Activated T-cell treated with anti-CD3 and anti-CD28 coated beads, Interleukin-2, amount 50 U/mL, for 4 hours (primary cell): ENCODE measurements at regions not wholly inside any gene's neighbourhood (a gene's known extent, or its start where the extent isn't known, plus 50 kb on each side); places are given as distances from the start of the nearest gene placed in this dataset.
"Not testable (repeated sequence)": the region's sequence is repeated elsewhere in the genome, so short reads cannot be mapped to it uniquely, and the experiment has no call there.

Experiments used
- ATAC-seq, 2 donors: fragments of 200-7000 bp; cut with Tn5 transposase; one replicate each; pipeline ENCODE4 v1.10.0; 2021
- DNase-seq: peaks from one replicate; pipeline ENCODE4 v3.0.0-alpha.2; 2020
- H3K27me3 Mint-ChIP-seq: one replicate; pipeline ENCODE4 v1.8.0; 2021; ENCODE audit warnings: low read depth, mixed read lengths
- H3K36me3 Mint-ChIP-seq: one replicate; pipeline ENCODE4 v1.8.0; 2022; ENCODE audit warnings: mixed read lengths; ENCODE audit not compliant: insufficient read depth
- H3K4me1 Mint-ChIP-seq: one replicate; pipeline ENCODE4 v1.8.0; 2021; ENCODE audit warnings: low read depth, mixed read lengths
- H3K4me3 Mint-ChIP-seq: one replicate; pipeline ENCODE4 v1.8.0; 2021; ENCODE audit warnings: mild to moderate bottlenecking, moderate library complexity, mixed read lengths
- H3K9me3 Mint-ChIP-seq: one replicate; pipeline ENCODE4 v1.8.0; 2021; ENCODE audit warnings: mixed read lengths

DNA sequence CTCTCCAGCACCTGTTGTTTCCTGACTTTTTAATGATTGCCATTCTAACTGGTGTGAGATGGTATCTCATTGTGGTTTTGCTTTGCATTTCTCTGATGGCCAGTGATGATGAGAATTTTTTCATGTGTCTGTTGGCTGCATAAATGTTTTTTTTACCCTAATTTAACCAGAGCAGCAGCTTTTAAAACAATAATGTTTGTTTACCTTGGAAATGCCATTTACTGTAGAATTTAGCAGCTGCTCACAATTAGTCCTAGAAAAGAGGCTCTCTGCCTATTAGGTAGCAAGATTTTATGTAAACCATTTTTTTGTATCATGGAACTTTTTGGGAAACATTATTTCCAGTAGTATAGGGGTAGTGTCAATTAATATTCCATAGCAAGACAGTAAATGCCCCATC is 761.4 kb downstream of the ZNF385D start:
- not testable (repeated sequence) for DNase-seq, H3K4me1 Mint-ChIP-seq, H3K36me3 Mint-ChIP-seq, H3K4me3 Mint-ChIP-seq, H3K27me3 Mint-ChIP-seq, ATAC-seq, H3K9me3 Mint-ChIP-seq

DNA sequence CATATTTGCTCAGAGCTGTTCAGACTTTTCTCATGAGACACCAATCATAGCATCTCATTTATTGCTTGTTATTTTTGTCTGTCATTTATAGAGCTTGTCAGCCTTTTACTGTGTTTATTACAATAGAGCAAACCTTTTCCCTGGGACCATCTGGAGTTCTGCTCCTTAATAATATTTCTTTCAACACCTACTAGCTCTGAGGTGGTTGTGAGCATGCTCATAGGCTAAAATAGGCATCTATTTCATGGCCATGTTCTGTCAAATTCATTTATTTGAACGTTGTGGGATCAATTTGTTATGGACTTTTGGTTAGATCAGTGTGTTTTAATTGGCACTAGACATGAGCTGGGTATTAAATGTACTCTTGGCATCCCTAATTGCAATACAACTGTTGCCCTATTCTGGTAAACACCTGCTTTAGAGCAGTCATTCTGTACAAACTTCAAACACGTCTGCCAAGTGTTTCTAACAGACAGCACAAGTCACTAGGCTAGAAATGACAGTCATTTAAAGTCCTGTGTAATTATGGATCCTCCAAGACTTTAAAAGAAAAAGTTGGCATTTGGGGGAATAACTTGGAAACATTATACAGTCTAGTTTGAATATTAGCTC is 766.3 kb downstream of the ZNF385D start:
- ATAC-seq = no peak
- DNase-seq = no peak
- H3K27me3 Mint-ChIP-seq = no peaks in the 10 kb centered on the region

GRCh38 chr3:20975188-20975651 is 775.8 kb downstream of the ZNF385D start:
- DNase-seq (no peak), ATAC-seq (no peak)
- Mint-ChIP-seq H3K9me3 (peaks cover 30% of the 10 kb centered on the region), H3K4me3 (no peak overlapping the region), H3K27me3 (no peaks in the 10 kb centered on the region), H3K4me1 (no peaks in the 10 kb centered on the region), H3K36me3 (no peaks in the 10 kb centered on the region)

More for the DNA sequence above, 766.3 kb downstream of the ZNF385D start:
- Mint-ChIP-seq H3K9me3 (peaks cover 9% of the 10 kb centered on the region), H3K4me3 (no peak overlapping the region), H3K4me1 (no peaks in the 10 kb centered on the region), H3K36me3 (no peaks in the 10 kb centered on the region)

GRCh38 chr3:20974396-20974795 is 776.6 kb downstream of the ZNF385D start:
- H3K27me3 Mint-ChIP-seq = no peaks in the 10 kb centered on the region
- H3K4me3 Mint-ChIP-seq = no peak overlapping the region
- ATAC-seq = no peak
- no peaks in the 10 kb centered on the region for H3K4me1 Mint-ChIP-seq
- DNase-seq = no peak
- no peaks in the 10 kb centered on the region for H3K36me3 Mint-ChIP-seq
- peaks cover 35% of the 10 kb centered on the region for H3K9me3 Mint-ChIP-seq

DNA sequence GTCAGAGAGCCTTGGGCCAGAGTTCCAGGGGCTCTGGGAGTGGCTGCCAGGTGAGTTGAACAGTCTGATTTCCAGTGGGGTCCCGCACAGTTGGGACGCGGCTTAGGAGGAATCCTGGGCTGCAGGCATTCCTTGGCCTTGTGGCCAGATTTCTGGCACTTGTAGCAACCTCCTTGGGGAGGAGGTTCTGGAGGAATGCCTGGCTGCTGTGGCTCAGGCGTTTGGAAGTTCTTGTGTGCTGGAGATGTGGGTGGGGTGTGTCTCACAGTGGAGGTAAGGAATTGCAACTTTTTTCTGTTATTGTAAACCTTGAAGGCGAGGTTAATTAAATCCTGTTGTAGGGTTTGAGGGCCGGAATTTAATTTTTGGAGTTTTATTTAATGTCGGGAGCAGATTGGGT is 780.2 kb downstream of the ZNF385D start:
- H3K4me1 Mint-ChIP-seq, ATAC-seq, H3K4me3 Mint-ChIP-seq, H3K36me3 Mint-ChIP-seq, DNase-seq, H3K27me3 Mint-ChIP-seq: not testable (repeated sequence)
- H3K9me3 Mint-ChIP-seq = peaks cover 49% of the 10 kb centered on the region

DNA sequence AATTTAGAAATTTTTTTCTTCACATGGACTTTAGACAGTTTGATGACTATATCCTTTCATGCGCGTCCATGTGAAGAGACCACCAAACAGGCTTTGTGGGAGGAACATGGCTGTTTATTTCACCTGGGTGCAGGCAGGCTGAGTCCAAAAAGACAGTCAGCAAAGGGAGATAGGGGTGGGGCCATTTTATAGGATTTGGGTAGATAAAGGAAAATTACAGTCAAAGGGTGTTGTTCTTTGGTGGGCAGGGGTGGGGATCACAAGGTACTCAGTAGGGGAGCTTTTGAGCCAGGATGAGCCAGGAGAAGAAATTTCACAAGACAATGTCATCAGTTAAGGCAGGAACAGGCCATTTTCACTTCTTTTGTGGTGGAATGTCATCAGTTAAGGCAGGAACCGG is 781.5 kb upstream of the SGO1 start:
- ATAC-seq = not testable (repeated sequence)

GRCh38 chr3:20958161-20958560 is 772.2 kb upstream of the SGO1 start:
- H3K36me3 Mint-ChIP-seq = no peaks in the 10 kb centered on the region
- peaks cover 10% of the 10 kb centered on the region for H3K9me3 Mint-ChIP-seq
- ATAC-seq = no peak
- no peaks in the 10 kb centered on the region for H3K27me3 Mint-ChIP-seq
- H3K4me3 Mint-ChIP-seq = no peak overlapping the region
- DNase-seq = no peak
- H3K4me1 Mint-ChIP-seq = no peaks in the 10 kb centered on the region

More for the DNA sequence above, 781.5 kb upstream of the SGO1 start:
- not testable (repeated sequence) for H3K4me3 Mint-ChIP-seq, DNase-seq, H3K36me3 Mint-ChIP-seq, H3K27me3 Mint-ChIP-seq, H3K4me1 Mint-ChIP-seq
- peaks cover 42% of the 10 kb centered on the region for H3K9me3 Mint-ChIP-seq

GRCh38 chr3:20945892-20946291 is 759.9 kb upstream of the SGO1 start:
- DNase-seq = no peak

DNA sequence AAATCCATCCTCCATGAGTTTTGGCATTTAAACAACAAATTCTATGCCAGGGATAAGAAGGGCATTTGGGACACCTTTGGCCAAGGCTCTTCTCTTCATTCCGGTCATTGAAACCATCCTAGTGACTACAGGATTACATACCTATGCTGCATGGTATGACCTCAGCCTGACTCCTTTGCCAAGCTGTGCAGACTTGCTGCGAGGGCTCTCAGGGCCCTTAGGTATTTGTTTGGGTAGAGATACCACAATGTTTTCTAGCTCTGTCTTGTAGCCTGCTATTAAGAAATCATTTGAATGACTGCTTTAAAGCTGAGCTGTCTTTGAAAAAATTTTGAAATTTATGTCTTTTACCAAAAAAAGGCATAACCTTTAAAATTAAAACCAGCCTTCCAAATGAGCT is 749.8 kb upstream of the SGO1 start:
- no peak overlapping the region for H3K4me3 Mint-ChIP-seq
- no peaks in the 10 kb centered on the region for H3K27me3 Mint-ChIP-seq
- H3K9me3 Mint-ChIP-seq = peaks cover 14% of the 10 kb centered on the region
- no peak for DNase-seq
- H3K4me1 Mint-ChIP-seq = no peaks in the 10 kb centered on the region
- H3K36me3 Mint-ChIP-seq = no peaks in the 10 kb centered on the region
- ATAC-seq = no peak

More at GRCh38 chr3:20945892-20946291, 759.9 kb upstream of the SGO1 start:
- Mint-ChIP-seq H3K36me3 (no peaks in the 10 kb centered on the region), H3K4me3 (no peak overlapping the region), H3K27me3 (no peaks in the 10 kb centered on the region), H3K9me3 (peaks cover 18% of the 10 kb centered on the region), H3K4me1 (no peaks in the 10 kb centered on the region)
- no peak for ATAC-seq

GRCh38 chr3:20931834-20932233 is 745.8 kb upstream of the SGO1 start:
- no peak overlapping the region for H3K4me3 Mint-ChIP-seq
- no peaks in the 10 kb centered on the region for H3K4me1 Mint-ChIP-seq
- peaks cover 21% of the 10 kb centered on the region for H3K9me3 Mint-ChIP-seq
- H3K27me3 Mint-ChIP-seq = no peaks in the 10 kb centered on the region
- ATAC-seq (no peak), DNase-seq (no peak)
- no peaks in the 10 kb centered on the region for H3K36me3 Mint-ChIP-seq

DNA sequence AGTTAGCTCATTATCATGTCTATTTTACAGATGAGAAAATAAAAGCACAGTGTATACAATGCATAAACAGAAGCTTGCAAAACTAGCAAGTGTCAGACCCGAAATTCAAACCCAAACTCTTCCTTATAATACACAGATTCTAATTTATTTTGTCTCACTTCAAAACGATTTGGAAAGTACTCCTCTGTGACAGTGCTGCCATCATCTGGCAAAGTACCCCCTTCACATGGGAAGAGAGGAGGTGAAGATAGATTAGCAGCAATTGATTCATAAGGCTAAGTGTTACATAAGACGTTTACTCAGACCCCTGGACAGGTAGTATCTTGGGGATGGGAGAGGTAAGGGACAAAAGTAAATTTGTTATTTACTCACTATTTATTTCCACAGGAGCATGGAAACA is 744.0 kb upstream of the SGO1 start:
- no peaks in the 10 kb centered on the region for H3K27me3 Mint-ChIP-seq
- ATAC-seq = no peak
- peaks cover 21% of the 10 kb centered on the region for H3K9me3 Mint-ChIP-seq
- DNase-seq = no peak
- no peak overlapping the region for H3K4me3 Mint-ChIP-seq
- H3K36me3 Mint-ChIP-seq = no peaks in the 10 kb centered on the region
- H3K4me1 Mint-ChIP-seq = no peaks in the 10 kb centered on the region

DNA sequence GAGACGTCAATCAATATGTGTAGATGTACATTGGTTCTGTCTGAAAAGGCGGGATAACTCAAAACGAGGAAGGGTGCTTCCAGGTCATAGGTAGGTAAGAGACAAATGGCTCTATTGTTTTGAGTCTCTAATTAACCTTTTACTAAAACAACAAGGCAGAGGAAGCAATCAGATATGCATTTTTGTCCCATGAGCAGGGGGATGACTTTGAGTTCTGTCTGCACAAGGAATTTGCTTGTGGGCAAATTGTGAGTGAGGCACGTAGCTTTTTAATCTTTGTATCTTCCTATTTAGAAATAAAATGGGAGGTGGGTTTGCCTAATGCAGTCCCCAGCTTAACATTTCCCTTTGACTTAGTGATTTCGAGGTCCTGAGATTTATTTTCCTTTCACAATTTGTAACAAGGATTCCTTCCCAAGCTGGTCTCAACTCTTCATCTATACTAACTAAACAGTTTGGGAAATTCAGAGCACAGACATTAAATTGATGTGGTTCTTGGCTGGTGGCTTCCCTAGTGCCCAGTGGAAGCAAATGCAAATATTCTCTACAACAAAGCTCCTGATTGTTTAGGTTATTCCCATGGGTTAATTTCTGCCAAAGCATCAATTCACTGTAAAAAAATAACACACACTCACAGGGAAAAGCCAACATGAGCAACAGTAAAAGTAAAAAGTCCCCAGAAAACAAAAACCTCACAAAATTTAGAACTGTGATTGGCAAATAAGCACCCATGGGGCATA is 738.8 kb upstream of the SGO1 start:
- Mint-ChIP-seq H3K27me3 (no peaks in the 10 kb centered on the region), H3K36me3 (no peaks in the 10 kb centered on the region), H3K4me1 (no peaks in the 10 kb centered on the region), H3K4me3 (no peak overlapping the region), H3K9me3 (peaks cover 39% of the 10 kb centered on the region)
- DNase-seq (no peak), ATAC-seq (no peak)

- DNase-seq, H3K36me3 Mint-ChIP-seq, H3K27me3 Mint-ChIP-seq, H3K4me3 Mint-ChIP-seq, H3K4me1 Mint-ChIP-seq, ATAC-seq: not testable (repeated sequence)
- H3K9me3 Mint-ChIP-seq = peaks cover 51% of the 10 kb centered on the region
Measured at GRCh38 chr3:20921112-20921511, 735.1 kb upstream of the SGO1 start.

DNA sequence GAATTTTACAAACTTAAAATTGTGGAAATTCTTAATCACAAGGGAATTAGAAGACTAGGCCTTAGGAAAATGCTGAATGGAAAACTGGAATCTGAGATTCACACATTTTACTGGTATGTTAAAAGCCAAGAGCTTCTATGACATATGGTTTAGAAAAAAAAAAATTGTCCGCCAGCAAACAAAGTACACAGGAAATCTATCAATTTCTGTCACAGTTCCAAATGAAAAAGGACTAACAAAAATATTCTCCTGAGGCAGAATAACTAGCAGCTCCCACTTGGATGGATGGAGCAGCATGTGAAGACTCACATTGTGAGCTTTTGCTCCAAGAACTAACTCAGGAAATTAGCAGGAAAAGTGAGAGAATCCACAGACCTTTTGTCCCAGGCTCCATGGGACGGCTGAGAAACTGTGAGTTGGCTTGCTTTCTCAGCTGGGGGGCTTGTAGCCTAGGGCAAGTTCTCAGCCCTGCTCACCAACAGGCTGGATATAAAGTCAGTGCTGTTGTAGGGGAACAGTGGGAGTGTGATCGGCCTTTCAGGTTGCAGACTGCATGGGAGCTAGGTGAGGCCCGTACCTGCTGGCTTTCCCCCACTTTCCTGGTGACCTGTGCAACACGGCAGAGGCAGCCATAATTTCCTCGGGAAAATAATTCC is 731.1 kb upstream of the SGO1 start:
- Mint-ChIP-seq H3K27me3 (no peaks in the 10 kb centered on the region), H3K9me3 (peaks cover 36% of the 10 kb centered on the region), H3K4me3 (no peak overlapping the region), H3K36me3 (no peaks in the 10 kb centered on the region), H3K4me1 (no peaks in the 10 kb centered on the region)
- no peak for DNase-seq
- no peak for ATAC-seq

- Mint-ChIP-seq H3K4me1 (no peaks in the 10 kb centered on the region), H3K9me3 (peaks cover 23% of the 10 kb centered on the region), H3K27me3 (no peaks in the 10 kb centered on the region), H3K4me3 (no peak overlapping the region), H3K36me3 (no peaks in the 10 kb centered on the region)
- DNase-seq (no peak), ATAC-seq (no peak)
Measured at GRCh38 chr3:20914310-20914709, 728.3 kb upstream of the SGO1 start.
